Astrocyte (in vitro differentiated cells and primary cell): ENCODE measurements at regions not wholly inside any gene's neighbourhood (a gene's known extent, or its start where the extent isn't known, plus 50 kb on each side); places are given as distances from the start of the nearest gene placed in this dataset.
A peak's percentile ranks its signal among the peaks of the same experiment; 100 is the strongest.

ENCODE experiments used
- DNase-seq: peaks from one replicate; pipeline ENCODE4 v3.0.0-alpha.2; 2010; ENCODE audit warnings: low read depth
- FAIRE-seq: peaks from 2 replicates; lab custom pipeline; 2011; peaks lifted over from hg19 to GRCh38; lab: Jason Lieb, UNC
- H2AFZ ChIP-seq: 2 replicates; pipeline ENCODE4 v1.6.0; 2012; ENCODE audit warnings: low read depth, low read length, inconsistent platforms
- H3K27ac ChIP-seq: 2 replicates; pipeline ENCODE4 v1.5.1; 2011; ENCODE audit warnings: low read depth, low read length, inconsistent platforms
- H3K27me3 ChIP-seq: 2 replicates; pipeline ENCODE4 v1.6.0; 2011; ENCODE audit warnings: low read length, inconsistent platforms; ENCODE audit not compliant: insufficient read depth
- H3K36me3 ChIP-seq: 2 replicates; pipeline ENCODE4 v1.5.1; 2011; ENCODE audit warnings: low read length, inconsistent platforms; ENCODE audit not compliant: insufficient read depth
- H3K4me1 ChIP-seq: 2 replicates; pipeline ENCODE4 v1.5.1; 2011; ENCODE audit warnings: low read length, inconsistent platforms; ENCODE audit not compliant: insufficient read depth
- H3K4me2 ChIP-seq: 2 replicates; pipeline ENCODE4 v1.6.0; 2012; ENCODE audit warnings: low read length, inconsistent platforms
- H3K4me3 ChIP-seq: 2 replicates; pipeline ENCODE4 v1.5.1; 2011; ENCODE audit warnings: low read depth, mild to moderate bottlenecking, low read length, inconsistent platforms; ENCODE audit not compliant: insufficient read depth
- H3K79me2 ChIP-seq: 2 replicates; pipeline ENCODE4 v1.6.0; 2012; ENCODE audit warnings: mild to moderate bottlenecking, low read length, inconsistent platforms; ENCODE audit not compliant: insufficient read depth
- H3K9ac ChIP-seq: 2 replicates; pipeline ENCODE4 v1.6.0; 2012; ENCODE audit warnings: mild to moderate bottlenecking, low read length, inconsistent platforms
- H3K9me3 ChIP-seq: 2 replicates; pipeline ENCODE4 v1.5.1; 2012; ENCODE audit warnings: low read depth, mild to moderate bottlenecking, low read length, inconsistent platforms; ENCODE audit not compliant: insufficient read depth
- H4K20me1 ChIP-seq: 2 replicates; pipeline ENCODE4 v1.6.0; 2012; ENCODE audit warnings: low read length, inconsistent platforms; ENCODE audit not compliant: insufficient read depth
- H3K27ac Mint-ChIP-seq: one replicate; pipeline ENCODE4 v1.8.0; 2021; ENCODE audit warnings: mild to moderate bottlenecking, mixed read lengths; ENCODE audit not compliant: unreplicated experiment
- H3K27me3 Mint-ChIP-seq: one replicate; pipeline ENCODE4 v1.8.0; 2021; ENCODE audit warnings: low read depth, mixed read lengths; ENCODE audit not compliant: unreplicated experiment
- H3K36me3 Mint-ChIP-seq: one replicate; pipeline ENCODE4 v1.8.0; 2021; ENCODE audit warnings: low read depth, mixed read lengths; ENCODE audit not compliant: unreplicated experiment
- H3K4me1 Mint-ChIP-seq: one replicate; pipeline ENCODE4 v1.8.0; 2021; ENCODE audit warnings: low read depth, mixed read lengths; ENCODE audit not compliant: unreplicated experiment
- H3K4me3 Mint-ChIP-seq: one replicate; pipeline ENCODE4 v1.8.0; 2021; ENCODE audit warnings: mild to moderate bottlenecking, moderate library complexity, mixed read lengths; ENCODE audit not compliant: unreplicated experiment
- H3K9me3 Mint-ChIP-seq: one replicate; pipeline ENCODE4 v1.8.0; 2021; ENCODE audit warnings: mild to moderate bottlenecking, mixed read lengths; ENCODE audit not compliant: unreplicated experiment
- CTCF ChIP-seq: IDR thresholded peaks from 2 replicates; pipeline ENCODE4 v1.5.1; 2011; ENCODE audit warnings: low read depth, mild to moderate bottlenecking, inconsistent platforms, low read length, moderate library complexity; ENCODE audit not compliant: insufficient read depth
- EZH2 ChIP-seq: IDR thresholded peaks from 2 replicates; pipeline ENCODE4 v1.6.1; 2012; ENCODE audit warnings: mild to moderate bottlenecking, low read length, inconsistent platforms; ENCODE audit not compliant: insufficient read depth

GRCh38 chr1:83760226-83761021 lies 238.5 kb downstream of the TTLL7 start:
- Mint-ChIP-seq H3K36me3 (no peaks in the 10 kb centered on the region), H3K27me3 (peaks cover 6% of the 10 kb centered on the region), H3K4me3 (no peak overlapping the region), H3K27ac (no peak overlapping the region), H3K9me3 (no peaks in the 10 kb centered on the region), H3K4me1 (peaks cover 4% of the 10 kb centered on the region)
- H2AFZ ChIP-seq = no peak overlapping the region
- no peaks in the 10 kb centered on the region for H3K4me1 ChIP-seq
- no peak overlapping the region for H3K4me2 ChIP-seq
- H3K9ac ChIP-seq = no peak overlapping the region
- FAIRE-seq = no peak
- DNase-seq = no peak
- TF ChIP-seq EZH2 (no peak), CTCF (no peak)
- H3K4me3 ChIP-seq = no peak overlapping the region
- H3K27me3 ChIP-seq = peaks cover 4% of the 10 kb centered on the region
- no peaks in the 10 kb centered on the region for H3K79me2 ChIP-seq
- no peak overlapping the region for H3K27ac ChIP-seq
- H4K20me1 ChIP-seq = no peaks in the 10 kb centered on the region
- H3K36me3 ChIP-seq = no peaks in the 10 kb centered on the region
- no peaks in the 10 kb centered on the region for H3K9me3 ChIP-seq

GRCh38 chr1:83756984-83757717 lies 241.8 kb downstream of the TTLL7 start:
- Histone ChIP-seq H3K36me3 (no peaks in the 10 kb centered on the region), H3K4me1 (no peaks in the 10 kb centered on the region), H3K9me3 (no peaks in the 10 kb centered on the region), H3K4me3 (no peak overlapping the region), H2AFZ (no peak overlapping the region), H3K79me2 (no peaks in the 10 kb centered on the region), H3K9ac (no peak overlapping the region), H3K4me2 (no peak overlapping the region), H3K27me3 (peaks cover 4% of the 10 kb centered on the region), H3K27ac (no peak overlapping the region), H4K20me1 (no peaks in the 10 kb centered on the region)
- DNase-seq (no peak), FAIRE-seq (no peak)
- Mint-ChIP-seq H3K36me3 (no peaks in the 10 kb centered on the region), H3K4me1 (peaks cover 4% of the 10 kb centered on the region), H3K27ac (no peak overlapping the region), H3K27me3 (peaks cover 6% of the 10 kb centered on the region), H3K4me3 (no peak overlapping the region), H3K9me3 (no peaks in the 10 kb centered on the region)
- TF ChIP-seq EZH2 = no peak
- no peak for TF ChIP-seq CTCF

GRCh38 chr1:83751602-83752001 lies 247.3 kb downstream of the TTLL7 start:
- Histone ChIP-seq H3K4me1 (no peaks in the 10 kb centered on the region), H3K4me3 (no peak overlapping the region), H3K27ac (no peak overlapping the region), H3K9me3 (no peaks in the 10 kb centered on the region), H3K4me2 (no peak overlapping the region), H4K20me1 (no peaks in the 10 kb centered on the region), H3K9ac (no peak overlapping the region), H3K79me2 (no peaks in the 10 kb centered on the region), H3K27me3 (no peaks in the 10 kb centered on the region), H3K36me3 (no peaks in the 10 kb centered on the region), H2AFZ (no peak overlapping the region)
- no peak for DNase-seq
- TF ChIP-seq EZH2 = no peak
- no peak for TF ChIP-seq CTCF
- FAIRE-seq = no peak
- H3K4me3 Mint-ChIP-seq = no peak overlapping the region
- peak overlapping the region; percentile 67 for H3K27ac Mint-ChIP-seq
- peaks cover 9% of the 10 kb centered on the region for H3K9me3 Mint-ChIP-seq
- H3K36me3 Mint-ChIP-seq = no peaks in the 10 kb centered on the region
- H3K4me1 Mint-ChIP-seq = peaks cover 36% of the 10 kb centered on the region
- no peaks in the 10 kb centered on the region for H3K27me3 Mint-ChIP-seq
